ENCODE measurements at regions not wholly inside any gene's neighbourhood (a gene's known extent, or its start where the extent isn't known, plus 50 kb on each side); places are given as distances from the start of the nearest gene placed in this dataset.

DNA sequence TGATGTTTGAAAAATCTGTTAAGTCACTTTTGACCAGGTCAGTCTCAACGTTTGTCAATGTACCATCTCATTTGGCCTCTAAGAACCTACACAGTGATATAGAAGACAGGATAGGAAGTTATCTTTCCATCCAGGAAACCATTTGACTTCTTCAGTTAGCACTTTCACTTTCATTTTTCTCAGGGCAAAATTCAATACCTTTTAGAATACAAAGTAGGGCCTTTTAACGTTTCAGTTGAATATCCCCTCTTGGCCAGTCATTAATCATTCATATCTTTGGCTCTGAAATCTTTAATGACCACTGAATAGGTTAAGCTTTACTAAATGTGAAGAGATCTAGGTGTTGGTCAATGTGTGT, 101.1 kb upstream of the GNAQ start:
- no peak for DNase-seq (ENCODE audit: low spot score)
- TF ChIP-seq, protein P1, sequence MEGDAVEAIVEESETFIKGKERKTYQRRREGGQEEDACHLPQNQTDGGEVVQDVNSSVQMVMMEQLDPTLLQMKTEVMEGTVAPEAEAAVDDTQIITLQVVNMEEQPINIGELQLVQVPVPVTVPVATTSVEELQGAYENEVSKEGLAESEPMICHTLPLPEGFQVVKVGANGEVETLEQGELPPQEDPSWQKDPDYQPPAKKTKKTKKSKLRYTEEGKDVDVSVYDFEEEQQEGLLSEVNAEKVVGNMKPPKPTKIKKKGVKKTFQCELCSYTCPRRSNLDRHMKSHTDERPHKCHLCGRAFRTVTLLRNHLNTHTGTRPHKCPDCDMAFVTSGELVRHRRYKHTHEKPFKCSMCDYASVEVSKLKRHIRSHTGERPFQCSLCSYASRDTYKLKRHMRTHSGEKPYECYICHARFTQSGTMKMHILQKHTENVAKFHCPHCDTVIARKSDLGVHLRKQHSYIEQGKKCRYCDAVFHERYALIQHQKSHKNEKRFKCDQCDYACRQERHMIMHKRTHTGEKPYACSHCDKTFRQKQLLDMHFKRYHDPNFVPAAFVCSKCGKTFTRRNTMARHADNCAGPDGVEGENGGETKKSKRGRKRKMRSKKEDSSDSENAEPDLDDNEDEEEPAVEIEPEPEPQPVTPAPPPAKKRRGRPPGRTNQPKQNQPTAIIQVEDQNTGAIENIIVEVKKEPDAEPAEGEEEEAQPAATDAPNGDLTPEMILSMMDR (IDR thresholded peaks at IDR 0.05; ENCODE audit: extremely low read depth, missing control alignments), result no peak

DNA sequence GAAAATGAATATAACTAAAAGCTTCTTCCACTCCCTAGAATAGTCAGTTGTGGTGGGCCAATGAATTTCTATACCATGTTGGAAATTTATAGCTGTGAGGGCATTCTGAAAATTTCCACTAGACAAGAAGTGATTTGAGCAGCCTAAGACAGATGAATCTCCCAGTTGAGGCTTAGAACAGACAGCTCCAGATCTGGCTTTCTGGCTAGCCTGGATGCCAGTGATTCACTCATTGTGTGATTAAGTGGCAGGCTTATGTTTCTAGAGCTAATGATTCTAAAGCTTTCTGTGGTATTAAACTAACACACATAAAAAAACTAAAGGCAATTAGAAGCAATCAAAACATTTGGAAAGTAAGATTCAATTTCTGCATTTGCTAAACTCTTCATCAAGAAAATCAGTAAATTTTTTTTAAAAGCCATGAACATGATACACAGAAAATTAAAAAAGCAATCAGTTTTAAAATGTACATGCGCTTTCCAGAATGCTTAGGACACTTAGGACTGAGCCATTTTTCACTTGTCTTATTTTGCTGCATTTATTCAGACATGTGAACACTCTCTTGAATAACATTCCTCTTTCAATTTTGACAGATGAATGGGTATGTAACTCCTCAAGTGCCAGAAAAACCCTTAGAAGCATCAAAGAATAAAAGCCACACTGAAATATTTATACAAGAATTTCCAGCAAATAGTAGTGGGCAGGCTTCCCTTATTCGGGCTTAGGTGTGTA, 100.5 kb upstream of the GNAQ start:
- TF ChIP-seq, protein P1 (IDR thresholded peaks at IDR 0.05; ENCODE audit: extremely low read depth, missing control alignments), result no peak

DNA sequence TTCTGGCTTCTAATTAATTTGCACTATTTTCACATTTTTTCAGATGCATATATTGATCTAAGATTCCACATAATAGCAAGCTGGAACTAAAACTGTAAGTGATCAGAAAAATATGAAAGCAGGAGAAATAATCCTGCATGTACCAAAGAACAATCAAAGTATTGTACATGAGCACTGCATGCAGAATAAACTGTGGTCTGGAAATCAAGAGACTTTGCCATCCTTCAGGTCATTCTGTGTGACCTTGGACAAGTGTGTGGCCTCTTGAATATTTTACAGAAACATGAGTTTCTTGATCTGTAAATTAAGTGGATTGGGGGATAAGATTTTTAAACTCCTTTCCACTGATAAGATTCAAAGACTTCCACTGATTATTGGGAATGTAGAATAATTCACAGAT, 99.2 kb upstream of the GNAQ start:
- TF ChIP-seq, protein P1 (IDR thresholded peaks at IDR 0.05; ENCODE audit: extremely low read depth, missing control alignments), result no peak
- no peak for DNase-seq (ENCODE audit: low spot score)

More for the DNA sequence above, 100.5 kb upstream of the GNAQ start:
- DNase-seq (ENCODE audit: low spot score), result no peak

DNA sequence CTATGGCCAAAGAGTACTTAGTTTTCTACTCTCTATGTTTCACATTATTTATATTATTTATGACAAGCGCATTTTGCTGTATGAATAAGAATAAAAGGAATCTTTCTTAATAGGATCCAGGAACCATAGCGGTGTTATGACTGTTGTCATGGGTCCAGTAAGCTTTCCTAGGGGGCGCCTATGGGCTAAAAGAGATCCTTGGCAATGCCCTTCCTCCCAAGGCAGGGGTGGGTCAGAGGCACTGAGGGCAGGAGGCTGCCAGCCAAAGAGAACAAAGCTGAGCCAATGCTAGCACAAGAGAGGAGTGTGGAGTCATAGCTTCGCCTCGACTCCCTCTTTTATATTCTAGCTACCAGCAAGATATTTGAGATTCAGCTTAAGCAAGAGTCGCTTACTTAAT, 98.4 kb upstream of the GNAQ start:
- no peak for DNase-seq (ENCODE audit: low spot score)
- TF ChIP-seq, protein P1 (IDR thresholded peaks at IDR 0.05; ENCODE audit: extremely low read depth, missing control alignments), result no peak

DNA sequence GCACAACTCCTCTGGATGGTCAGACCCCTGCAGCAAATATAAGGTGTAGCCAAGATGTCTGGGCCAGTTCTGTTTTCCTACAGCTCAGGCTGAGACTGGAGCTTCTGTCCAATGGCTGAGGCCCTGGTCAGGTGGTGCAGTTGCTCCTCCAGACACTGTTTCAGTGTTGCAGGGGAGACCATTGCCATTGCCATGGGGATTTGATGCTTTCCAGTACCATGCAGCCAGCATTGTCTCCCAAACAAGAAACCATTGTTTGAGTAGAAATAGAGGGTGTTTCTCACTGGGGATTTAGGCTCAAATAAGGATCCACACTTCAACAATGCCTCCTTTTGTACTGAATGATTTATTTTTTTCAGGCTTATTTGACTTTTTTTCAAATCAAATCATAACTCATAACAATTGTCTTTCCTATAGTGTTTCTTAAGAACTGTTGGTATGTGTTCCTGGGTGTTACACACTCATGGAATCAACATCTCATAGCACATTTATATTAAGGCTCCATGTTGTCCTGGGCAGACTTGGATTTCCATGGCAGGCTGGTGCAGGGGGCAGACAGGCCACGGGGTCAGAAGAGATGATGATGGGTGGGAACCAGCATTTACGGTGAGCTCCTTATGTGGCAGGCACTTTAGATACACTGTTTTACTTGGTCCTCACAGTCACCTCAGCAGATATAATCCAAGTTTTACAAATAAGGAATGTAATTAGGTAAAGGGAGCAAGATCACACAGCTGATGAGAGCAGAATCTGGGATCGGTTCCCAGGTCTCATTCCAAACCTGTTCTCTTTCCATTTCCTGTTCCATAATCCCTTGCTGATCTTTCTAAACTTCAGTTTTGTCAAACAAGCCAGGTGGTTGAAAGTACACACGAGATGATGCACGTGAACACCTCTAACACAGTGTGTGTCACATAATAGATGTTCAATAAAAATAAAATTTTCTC, 95.9 kb upstream of the GNAQ start:
- TF ChIP-seq, protein P1 (IDR thresholded peaks at IDR 0.05; ENCODE audit: extremely low read depth, missing control alignments), result no peak
- DNase-seq (ENCODE audit: low spot score), result no peak

DNA sequence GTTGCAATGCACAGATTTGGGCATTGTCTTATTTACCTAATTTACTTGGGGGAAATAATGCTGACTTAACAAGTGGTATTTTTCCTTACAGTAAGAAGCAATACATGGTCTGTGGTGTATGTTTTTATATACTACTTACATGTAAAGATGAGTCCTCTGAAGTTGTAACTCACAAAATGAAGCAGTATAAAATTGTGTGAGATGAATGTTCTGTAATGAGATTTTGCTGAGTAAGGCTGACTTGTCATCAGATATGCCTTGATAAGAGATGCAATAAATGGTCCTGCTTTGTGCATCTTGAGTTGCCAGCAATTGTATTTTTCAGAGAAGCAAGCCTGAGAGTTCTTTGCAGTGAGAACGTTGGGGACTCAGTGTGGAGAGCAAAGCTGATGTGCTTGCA, 92.2 kb upstream of the GNAQ start:
- DNase-seq (ENCODE audit: low spot score), result no peak
- TF ChIP-seq, protein P1 (IDR thresholded peaks at IDR 0.05; ENCODE audit: extremely low read depth, missing control alignments), result no peak

DNA sequence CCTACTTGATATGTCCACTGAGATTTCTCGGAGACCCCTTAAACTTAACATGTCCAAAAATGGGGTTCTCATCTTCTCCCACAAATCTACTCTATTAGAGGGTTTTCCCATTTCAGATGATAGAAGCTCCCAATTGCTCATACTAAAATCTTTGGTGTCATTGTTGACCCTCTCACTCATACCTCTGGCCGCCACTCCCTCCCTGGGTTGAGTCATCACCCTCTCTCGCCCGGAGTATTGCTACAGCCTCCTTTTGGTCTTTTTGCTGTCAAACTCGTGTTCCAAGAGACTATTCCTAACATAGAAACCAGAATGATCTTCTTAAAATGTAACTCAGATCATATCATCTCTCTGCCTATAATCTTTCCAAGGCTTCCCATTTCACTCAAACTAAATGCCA, 91.0 kb upstream of the GNAQ start:
- DNase-seq (ENCODE audit: low spot score), result no peak
- TF ChIP-seq, protein P1 (IDR thresholded peaks at IDR 0.05; ENCODE audit: extremely low read depth, missing control alignments), result no peak
